Left renal pelvis (tissue), 4 donors: ENCODE measurements at regions not wholly inside any gene's neighbourhood (a gene's known extent, or its start where the extent isn't known, plus 50 kb on each side); places are given as distances from the start of the nearest gene placed in this dataset.

ENCODE experiments used
- DNase-seq, 4 donors: peaks; one replicate each; pipeline ENCODE4 v3.0.0-alpha.2; 2013; ENCODE audit warnings: low read depth in 4 of 4, low spot score in 3 of 4

GRCh38 chr6:71476872-71477271, 188.3 kb downstream of the OGFRL1 start:
- DNase-seq = no peak

DNA sequence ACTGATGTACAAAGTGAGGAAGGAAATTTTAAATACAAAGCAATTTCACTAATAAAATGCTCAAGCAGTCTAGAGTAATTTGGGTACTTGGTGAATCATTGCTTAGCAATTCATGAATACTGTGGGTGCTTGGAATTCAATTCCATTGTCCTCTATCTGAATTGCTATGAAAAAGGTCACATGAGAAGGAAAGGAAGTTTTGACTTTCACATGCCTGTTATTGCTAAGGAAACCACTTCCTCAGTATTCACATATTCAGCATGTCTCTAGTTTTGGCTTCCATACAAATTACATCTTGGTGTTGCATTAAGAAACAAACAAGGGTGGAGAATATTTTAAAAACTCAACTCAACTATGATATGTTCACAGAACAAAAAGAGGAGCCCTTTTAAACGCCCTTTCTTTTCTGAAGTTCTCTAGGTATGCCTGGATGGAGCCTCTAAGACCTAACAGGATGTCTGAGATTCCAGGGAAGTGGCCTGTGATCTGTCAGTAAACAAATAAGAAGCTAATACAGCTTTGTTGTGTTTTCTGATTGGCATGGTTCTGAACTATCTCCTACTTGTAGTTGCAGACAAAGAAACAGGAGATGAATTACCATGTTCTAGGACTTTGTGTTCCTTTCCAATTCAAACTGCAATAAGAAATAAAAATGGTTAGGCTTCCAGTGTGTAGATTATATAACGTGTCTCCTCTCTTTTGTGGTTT, 190.4 kb downstream of the OGFRL1 start:
- DNase-seq = no peak

DNA sequence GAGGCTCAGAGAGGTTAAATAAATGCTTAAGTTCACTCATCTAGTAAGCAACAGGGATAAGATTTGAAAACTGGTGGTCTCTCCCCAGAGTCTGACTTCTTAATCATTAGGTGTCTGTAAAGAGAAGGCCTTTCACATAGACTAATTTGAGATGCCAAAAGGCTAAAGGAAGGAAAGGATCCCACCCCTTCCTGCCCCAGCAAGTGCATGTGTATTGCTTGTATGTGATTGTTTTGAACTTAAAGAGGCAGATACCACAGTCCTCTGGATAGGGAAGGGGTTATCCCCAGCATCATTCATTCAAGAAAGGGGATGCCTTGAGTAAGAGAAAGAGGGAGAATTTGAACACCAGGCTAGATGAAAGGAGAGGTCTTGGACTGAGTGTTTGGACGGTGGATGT, 192.0 kb downstream of the OGFRL1 start:
- DNase-seq = no peak

DNA sequence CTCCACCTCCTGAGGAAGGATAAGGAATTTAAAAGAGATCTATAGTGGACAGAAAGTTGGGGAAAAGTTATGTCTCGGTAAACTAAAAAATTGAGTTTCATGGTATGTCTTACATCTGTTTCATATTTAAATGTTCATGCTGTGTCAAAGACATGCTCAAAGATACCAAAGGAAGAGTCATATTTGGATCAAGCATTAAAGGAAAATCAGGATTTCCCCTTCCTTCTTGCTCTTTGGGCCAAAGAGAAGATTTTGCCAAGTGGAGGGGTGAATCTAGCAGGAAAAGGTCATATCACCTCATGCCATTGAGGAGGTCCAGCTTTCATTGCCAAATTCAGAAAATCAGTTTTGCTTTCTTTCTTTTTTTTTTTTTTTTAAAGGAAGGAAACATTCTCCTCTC, 192.4 kb downstream of the OGFRL1 start:
- DNase-seq = no peak

DNA sequence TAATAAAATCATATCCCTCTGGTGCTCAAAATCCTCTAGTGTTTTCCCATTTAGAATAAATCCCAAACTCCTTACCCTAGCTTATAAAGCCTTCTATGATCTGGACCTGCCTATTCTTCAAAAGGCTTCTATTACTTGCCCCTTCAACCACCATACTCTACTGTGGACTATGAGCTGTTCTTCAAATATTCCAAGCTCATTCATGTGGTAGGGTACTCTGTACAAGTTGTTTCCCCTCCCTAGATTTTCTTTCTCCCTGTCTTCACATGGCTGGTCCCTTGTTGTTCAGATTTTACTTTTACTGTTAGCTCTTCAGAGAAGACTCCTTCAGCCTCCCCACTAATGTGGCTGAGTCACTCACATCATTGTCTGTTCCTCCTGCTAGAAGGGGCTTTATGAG, 193.2 kb downstream of the OGFRL1 start:
- DNase-seq = no peak

DNA sequence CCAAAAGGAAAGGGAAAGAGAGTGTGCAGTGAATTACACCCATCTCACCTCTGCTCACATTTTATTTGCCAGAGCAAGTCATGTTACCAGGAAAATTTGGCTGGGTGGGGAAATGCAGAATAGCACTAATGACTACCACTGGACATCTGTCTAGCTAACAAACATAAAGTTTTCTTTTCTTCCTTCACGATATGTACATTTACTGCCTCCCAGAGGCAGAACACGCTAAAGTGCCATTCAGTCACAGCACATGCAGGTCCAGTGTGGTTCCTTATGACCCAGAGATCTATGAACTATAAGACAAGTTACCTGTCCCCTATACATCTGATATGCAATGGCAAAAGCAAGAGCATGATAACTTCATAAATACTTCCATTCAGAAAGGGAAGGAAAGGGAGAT, 194.1 kb downstream of the OGFRL1 start:
- no peak for DNase-seq

DNA sequence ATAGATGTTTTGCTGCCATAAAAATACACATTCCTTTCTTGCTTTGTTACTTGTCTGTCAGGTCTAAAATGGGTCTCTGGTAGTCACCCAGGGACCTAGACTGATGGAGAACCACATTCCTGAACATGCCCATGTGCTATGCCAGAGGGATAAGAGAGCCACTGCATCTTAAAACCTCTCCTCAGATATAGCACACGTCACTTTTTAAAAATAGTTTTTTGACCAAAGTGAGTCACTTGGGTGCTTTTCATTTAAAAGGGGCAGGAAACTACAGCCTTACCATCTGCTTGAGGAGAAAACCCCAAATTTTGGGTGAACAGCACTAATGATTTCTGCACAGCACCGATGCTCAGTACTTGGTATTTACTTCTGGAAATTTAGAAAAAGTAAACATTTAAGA, 197.8 kb downstream of the OGFRL1 start:
- no peak for DNase-seq

DNA sequence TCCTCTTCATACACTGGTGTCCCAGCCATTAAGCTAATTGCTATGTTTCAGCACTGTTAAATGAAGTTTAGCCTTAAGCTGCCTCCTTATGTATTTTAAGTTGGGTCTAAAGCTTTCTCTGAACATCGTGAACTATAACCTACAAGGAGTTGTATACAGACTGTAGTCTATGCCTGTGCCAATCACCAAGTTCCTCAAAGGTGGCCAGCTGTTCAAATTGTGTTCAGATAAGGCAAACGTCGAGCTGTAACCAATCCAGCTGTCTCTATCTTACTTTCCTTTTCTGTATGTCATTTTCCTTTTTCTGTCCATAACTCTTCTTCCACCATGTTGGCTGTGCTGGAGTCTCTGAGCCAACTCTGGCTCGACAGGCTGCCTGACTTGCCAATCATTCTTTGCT, 199.6 kb downstream of the OGFRL1 start:
- DNase-seq = no peak

DNA sequence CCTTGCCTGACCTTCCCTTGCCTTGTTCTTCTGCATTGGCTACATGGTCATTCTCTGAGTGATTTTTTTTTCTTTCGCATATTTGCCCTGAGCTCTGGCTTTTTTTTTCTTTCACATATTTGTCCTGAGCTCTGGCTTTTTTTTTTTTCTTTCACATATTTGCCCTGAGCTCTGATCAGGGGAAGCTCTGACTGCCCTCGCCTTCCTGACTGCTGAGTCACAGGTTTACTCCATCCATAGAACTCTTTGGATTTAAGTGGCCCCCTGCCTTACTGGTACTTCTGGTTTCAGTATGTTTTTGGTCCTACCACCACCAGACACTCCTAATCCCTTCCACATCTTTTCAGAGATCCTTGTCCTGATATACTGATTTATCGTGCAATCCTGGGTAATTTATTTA, 201.1 kb downstream of the OGFRL1 start:
- no peak for DNase-seq

DNA sequence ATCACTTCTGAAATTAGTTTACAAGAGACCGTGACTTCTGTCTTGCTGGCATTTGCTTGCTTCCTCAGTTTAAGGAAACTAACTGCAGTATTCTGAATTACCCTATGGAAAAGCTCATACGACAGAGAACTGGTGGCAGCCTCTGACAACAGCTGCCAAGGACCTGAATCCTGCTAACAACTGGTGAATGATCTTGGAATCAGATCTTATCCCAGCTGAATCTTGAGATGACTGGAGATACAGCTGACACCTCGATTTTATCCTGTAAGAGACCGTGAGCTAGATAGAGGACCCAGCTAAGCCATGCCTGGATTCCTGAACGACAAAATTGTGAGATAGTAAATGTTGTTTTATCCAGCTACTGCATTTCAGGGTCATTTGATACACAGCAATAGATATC, 202.3 kb downstream of the OGFRL1 start:
- DNase-seq = no peak

- DNase-seq = no peak
Observed at GRCh38 chr6:71491844-71492243, 203.2 kb downstream of the OGFRL1 start.

DNA sequence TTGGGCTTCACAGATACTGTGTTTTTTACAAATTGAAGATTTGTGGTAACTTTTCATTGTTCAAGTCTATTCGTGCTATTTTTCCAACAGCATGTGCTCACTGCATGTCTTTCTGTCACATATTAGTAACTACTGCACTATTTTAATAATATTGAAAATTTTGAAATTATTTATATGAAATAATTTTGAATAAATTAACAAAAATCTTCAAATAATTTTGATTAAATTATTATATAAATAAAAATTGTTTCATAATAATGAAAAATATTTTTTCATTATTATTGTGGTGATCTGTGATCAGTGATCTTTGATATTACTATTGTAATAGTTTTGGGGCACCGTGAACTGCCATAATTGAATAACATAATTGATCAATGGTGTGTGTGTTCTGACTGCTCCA, 204.1 kb downstream of the OGFRL1 start:
- no peak for DNase-seq

DNA sequence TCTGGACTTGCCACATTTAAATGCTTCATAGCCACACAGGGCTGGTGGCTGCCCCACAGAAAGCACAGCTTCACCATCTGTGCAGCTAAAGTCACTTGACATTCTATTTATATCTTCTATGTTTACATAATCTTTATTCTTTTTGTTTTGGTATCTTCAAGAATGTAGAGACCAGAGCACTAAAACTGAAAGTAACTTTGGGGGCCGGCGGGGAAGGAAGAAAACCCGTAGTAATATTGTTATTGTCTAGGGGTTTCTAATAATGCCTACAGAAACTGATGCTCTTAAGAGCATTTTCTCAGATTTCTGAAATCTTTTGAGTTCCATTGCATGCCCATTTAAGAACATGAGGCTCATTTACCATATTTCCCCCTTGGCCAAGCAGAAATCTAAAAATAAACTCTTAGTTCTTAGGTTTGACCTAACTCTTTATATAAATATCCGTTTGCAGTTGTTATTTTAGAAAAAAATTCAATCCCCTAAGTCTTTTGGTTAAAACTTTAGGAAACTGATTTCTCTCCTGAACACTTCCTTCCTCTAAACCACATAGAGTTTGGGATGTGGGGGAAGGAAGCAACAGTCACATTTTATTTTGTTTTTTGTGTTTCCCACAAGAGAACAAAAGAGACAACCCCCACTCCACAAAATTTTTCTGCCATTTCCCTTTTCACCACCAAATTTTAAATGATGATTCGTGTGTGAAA, 207.6 kb downstream of the OGFRL1 start:
- DNase-seq = no peak

GRCh38 chr6:71496722-71497033, 208.1 kb downstream of the OGFRL1 start:
- no peak for DNase-seq

GRCh38 chr6:71498638-71499037, 210.0 kb downstream of the OGFRL1 start:
- no peak for DNase-seq

GRCh38 chr6:71499667-71500066, 211.1 kb downstream of the OGFRL1 start:
- DNase-seq = no peak

- no peak for DNase-seq
Observed at GRCh38 chr6:71502168-71502567, 213.6 kb downstream of the OGFRL1 start.

DNA sequence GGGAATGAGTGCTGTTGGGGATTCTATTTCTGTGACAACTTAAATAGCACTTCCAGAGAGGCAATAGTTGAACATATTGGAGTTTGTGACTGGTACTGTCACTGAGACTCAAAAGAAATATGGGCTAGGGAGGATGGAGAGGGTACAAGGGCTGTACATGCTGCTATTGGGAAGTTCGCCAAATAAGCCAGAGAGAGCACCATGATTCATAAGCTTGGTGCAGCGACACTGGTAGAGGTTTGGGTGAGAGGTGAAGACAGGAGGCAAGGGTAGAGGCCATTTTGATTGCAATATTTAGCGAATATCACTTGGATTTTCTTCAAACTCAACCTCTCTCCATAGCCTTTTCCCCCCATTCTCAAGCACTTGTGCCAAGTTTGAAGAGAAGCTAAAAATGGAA, 214.3 kb downstream of the OGFRL1 start:
- no peak for DNase-seq

DNA sequence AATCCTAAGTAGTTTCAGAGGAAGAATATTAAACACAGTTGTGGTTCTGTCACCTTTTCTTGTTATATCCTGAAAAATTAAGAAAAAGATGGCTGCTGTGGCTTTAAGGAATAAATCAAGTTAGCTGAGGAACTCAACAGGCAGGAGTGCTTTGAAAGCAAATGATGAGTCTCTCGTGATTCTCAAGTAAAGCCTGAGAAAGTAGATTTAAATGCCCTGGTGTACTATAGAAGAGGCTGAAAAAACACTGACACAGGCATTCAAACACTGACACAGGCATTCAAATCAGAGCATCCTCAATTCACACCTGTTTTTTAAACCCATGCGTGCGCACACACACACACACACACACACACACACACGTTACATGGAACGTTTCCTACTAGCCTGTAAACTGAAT, 218.6 kb downstream of the OGFRL1 start:
- DNase-seq = no peak

DNA sequence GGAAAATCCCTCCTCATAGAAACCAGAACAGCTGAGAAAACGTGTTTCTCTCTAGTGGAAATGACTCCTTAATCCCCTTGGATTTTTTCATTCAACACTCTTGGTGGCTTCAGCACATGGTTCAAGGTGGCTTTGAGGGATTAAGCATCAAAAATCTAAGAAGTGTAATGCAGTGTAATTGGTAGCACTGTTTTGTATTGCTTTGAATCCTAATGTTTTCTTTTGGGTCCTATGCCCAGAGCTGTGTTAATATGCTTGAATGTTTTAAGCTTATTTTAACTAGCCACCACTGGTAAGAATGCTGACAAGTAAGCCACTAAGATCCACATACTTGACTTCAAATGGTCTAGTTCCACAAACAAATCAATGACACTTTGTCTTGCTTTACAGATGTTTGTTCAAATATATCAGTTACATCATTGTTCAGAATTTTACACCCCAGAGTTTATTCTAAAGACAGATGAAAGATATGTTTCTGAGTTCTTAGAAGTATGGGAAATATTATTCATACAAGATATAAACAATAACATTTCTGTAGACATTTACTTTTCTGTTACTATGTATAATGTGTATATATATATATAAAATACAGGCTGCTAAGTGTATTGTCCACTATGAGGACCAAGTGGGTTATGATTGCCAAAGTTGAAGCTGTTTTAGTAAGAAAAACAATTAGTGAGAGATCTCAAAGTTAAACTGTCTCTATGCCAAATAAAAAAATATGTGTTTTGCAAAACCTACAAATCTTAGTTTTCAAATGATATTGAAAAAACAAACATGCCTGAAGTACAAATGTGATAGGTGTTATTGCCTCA, 220.8 kb downstream of the OGFRL1 start:
- DNase-seq = no peak

DNA sequence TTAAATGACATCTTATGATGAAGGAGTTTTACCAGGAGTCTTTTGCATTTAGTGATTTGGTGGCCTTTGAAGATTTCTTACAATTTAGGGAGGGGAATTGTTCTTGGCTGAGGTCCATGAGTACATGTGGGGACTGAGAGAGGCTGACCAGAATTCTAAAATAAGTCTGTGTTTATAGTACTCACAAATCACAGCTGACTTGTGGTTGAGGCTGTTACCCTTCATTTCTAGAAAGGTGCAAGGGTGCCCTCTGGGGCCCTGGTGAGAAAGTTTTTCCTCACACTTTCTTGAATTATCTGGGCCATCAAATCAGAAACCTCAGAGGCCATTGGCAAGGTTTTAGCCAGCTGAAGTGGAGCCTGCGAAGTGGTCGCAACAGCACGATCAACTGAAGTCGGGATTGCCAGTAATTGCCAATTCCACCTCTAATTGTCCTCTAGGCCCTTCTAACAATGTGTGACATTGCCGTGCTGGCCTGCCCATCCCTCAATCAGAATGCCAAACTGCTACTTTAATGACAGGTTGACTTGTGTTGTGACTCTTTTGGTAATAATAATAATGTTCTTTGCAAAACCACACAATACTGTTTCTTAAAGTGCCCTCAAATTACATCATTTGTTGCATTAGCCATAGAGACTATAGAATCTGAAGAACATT, 221.6 kb downstream of the OGFRL1 start:
- DNase-seq = peak; percentile 39 to 55 (median 50)
